AG04450 (cell line): ENCODE measurements at regions not wholly inside any gene's neighbourhood (a gene's known extent, or its start where the extent isn't known, plus 50 kb on each side); places are given as distances from the start of the nearest gene placed in this dataset.

Experiments used
- CTCF ChIA-PET: fragments of 300-600, 350-600 bp; formaldehyde crosslinking; extraction: SDS; loops from one replicate; lab custom pipeline; 2022; ENCODE audit warnings: antibody characterized with exemption, inconsistent platforms; lab: Charles Lee
- POLR2A ChIA-PET: fragments of 350-600 bp; formaldehyde crosslinking; extraction: SDS; loops from one replicate; lab custom pipeline; 2021; ENCODE audit warnings: antibody characterized with exemption, inconsistent platforms; lab: Yijun Ruan, JAX
- DNase-seq: peaks from one replicate; pipeline ENCODE4 v3.0.0-alpha.2; 2011; ENCODE audit warnings: low read depth, low spot score
- H3K27ac ChIP-seq: one replicate; pipeline ENCODE4 v1.5.1; 2012; ENCODE audit warnings: low read depth, low read length, control low read depth
- H3K27me3 ChIP-seq: one replicate; pipeline ENCODE4 v1.6.0; 2012; ENCODE audit warnings: low read length; ENCODE audit not compliant: control insufficient read depth, insufficient read depth
- H3K4me3 ChIP-seq: 2 replicates; pipeline ENCODE4 v1.5.1; 2011; ENCODE audit warnings: mild to moderate bottlenecking, low read depth, low read length, control low read depth
- H3K9me3 ChIP-seq: 2 replicates; pipeline ENCODE4 v1.5.1; 2012; ENCODE audit warnings: low read length; ENCODE audit not compliant: control insufficient read depth, insufficient read depth
- CTCF ChIP-seq: IDR thresholded peaks from 2 replicates; pipeline ENCODE4 v1.5.1; 2011; ENCODE audit warnings: low read depth, low read length, control low read depth, inconsistent platforms

GRCh38 chrX:10795721-10796120 lies 175.3 kb upstream of the MID1 start:
- H3K4me3 ChIP-seq = no peak overlapping the region
- TF ChIP-seq CTCF = no peak
- POLR2A ChIA-PET = no interaction called here
- no peaks in the 10 kb centered on the region for H3K9me3 ChIP-seq
- CTCF ChIA-PET = interaction anchor here (1.0 kb wide), 1 partner anchor 27 kb away, joined by 3 read pairs; no protein-coding TSS in a partner anchor
- no peak for DNase-seq
- H3K27ac ChIP-seq = no peak overlapping the region
- H3K27me3 ChIP-seq = no peaks in the 10 kb centered on the region

DNA sequence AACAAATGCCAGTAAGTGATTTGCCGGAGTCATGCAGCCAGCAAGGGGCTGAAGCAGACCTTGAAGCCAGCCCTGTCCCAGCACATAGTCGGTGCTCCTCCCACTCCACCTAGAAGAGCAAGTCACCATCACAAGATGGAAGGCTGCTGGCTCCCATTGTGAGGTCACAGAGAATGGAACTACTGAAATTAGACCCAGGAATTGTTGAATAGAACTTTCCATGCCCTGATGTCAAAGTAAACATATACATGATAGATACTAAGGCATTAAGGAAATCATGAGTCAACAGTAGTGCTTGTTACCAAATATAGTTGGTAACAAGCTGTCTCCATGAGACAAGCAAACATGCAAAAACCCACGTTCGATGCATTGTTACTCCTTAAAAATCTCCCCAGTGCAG lies 177.1 kb upstream of the MID1 start:
- Histone ChIP-seq H3K9me3 (no peaks in the 10 kb centered on the region), H3K4me3 (no peak overlapping the region), H3K27ac (no peak overlapping the region), H3K27me3 (no peaks in the 10 kb centered on the region)
- peak; percentile 8 for DNase-seq
- POLR2A ChIA-PET = no interaction called here
- TF ChIP-seq CTCF = no peak
- CTCF ChIA-PET = no interaction called here

- CTCF ChIA-PET = no interaction called here
Observed at GRCh38 chrX:10798041-10798440, 177.7 kb upstream of the MID1 start.

DNA sequence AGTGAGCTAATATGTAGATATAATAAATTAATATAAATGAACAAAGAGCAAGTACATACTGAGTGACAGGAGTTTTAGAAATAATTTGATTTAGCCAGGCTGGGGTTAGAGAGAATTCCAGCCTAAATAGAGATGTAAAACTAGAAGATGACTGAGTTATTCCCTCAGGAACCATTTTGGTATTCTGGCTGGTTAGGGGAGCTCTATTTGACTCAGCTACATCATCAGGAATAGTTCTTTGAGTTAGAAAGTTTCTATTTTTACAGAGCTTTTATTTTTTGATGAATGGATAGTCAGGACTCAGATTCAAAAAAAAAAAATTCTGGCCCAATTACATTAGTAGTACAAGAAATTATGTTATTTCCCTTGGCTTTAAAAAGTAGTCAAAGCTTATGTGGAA lies 180.4 kb upstream of the MID1 start:
- no peak for TF ChIP-seq CTCF
- no peak overlapping the region for H3K27ac ChIP-seq
- ChIA-PET CTCF (interaction anchor here (0.9 kb wide), 1 partner anchor 31 kb away, joined by 5 read pairs; no protein-coding TSS in a partner anchor), POLR2A (no interaction called here)
- H3K4me3 ChIP-seq = no peak overlapping the region
- H3K27me3 ChIP-seq = no peaks in the 10 kb centered on the region
- no peak for DNase-seq
- no peaks in the 10 kb centered on the region for H3K9me3 ChIP-seq

More at GRCh38 chrX:10798041-10798440, 177.7 kb upstream of the MID1 start:
- Histone ChIP-seq H3K27ac (no peak overlapping the region), H3K9me3 (no peaks in the 10 kb centered on the region), H3K4me3 (no peak overlapping the region), H3K27me3 (no peaks in the 10 kb centered on the region)
- no peak for DNase-seq
- no peak for TF ChIP-seq CTCF
- POLR2A ChIA-PET = no interaction called here

- POLR2A ChIA-PET = no interaction called here
- H3K27ac ChIP-seq = no peak overlapping the region
- TF ChIP-seq CTCF = no peak
- CTCF ChIA-PET = no interaction called here
- no peaks in the 10 kb centered on the region for H3K9me3 ChIP-seq
- no peaks in the 10 kb centered on the region for H3K27me3 ChIP-seq
- no peak for DNase-seq
- H3K4me3 ChIP-seq = no peak overlapping the region
Observed at GRCh38 chrX:10811111-10811510, 190.7 kb upstream of the MID1 start.
